Right renal pelvis (tissue), 4 donors: ENCODE measurements at regions not wholly inside any gene's neighbourhood (a gene's known extent, or its start where the extent isn't known, plus 50 kb on each side); places are given as distances from the start of the nearest gene placed in this dataset.
"Not testable (repeated sequence)": the region's sequence is repeated elsewhere in the genome, so short reads cannot be mapped to it uniquely, and the experiment has no call there.

Source experiments
- DNase-seq, 4 donors: peaks; one replicate each; pipeline ENCODE4 v3.0.0-alpha.2; 2013; ENCODE audit warnings: low read depth in 4 of 4, low spot score in 3 of 4, missing footprints in 1 of 4

- DNase-seq: no peak
Measured at GRCh38 chr10:84004221-84004620, 135.1 kb upstream of the GHITM start.

GRCh38 chr10:84005403-84005802 is 133.9 kb upstream of the GHITM start:
- DNase-seq: no peak

- no peak for DNase-seq
Measured at GRCh38 chr10:84007482-84007881, 131.8 kb upstream of the GHITM start.

GRCh38 chr10:84008878-84009277 is 130.4 kb upstream of the GHITM start:
- DNase-seq: no peak

- no peak for DNase-seq
Measured at GRCh38 chr10:84012431-84012830, 126.9 kb upstream of the GHITM start.

GRCh38 chr10:84012831-84013458 is 126.4 kb upstream of the GHITM start:
- DNase-seq: no peak

GRCh38 chr10:84015877-84016595 is 123.3 kb upstream of the GHITM start:
- no peak for DNase-seq

- DNase-seq: no peak
Measured at GRCh38 chr10:84018826-84019225, 120.5 kb upstream of the GHITM start.

- not testable (repeated sequence) for DNase-seq
Measured at GRCh38 chr10:84019854-84020458, 119.4 kb upstream of the GHITM start.

GRCh38 chr10:84026821-84027257 is 112.5 kb upstream of the GHITM start:
- DNase-seq: no peak

- DNase-seq: no peak
Measured at GRCh38 chr10:84029840-84030239, 109.5 kb upstream of the GHITM start.

- DNase-seq: no peak
Measured at GRCh38 chr10:84038035-84038434, 101.3 kb upstream of the GHITM start.

- no peak for DNase-seq
Measured at GRCh38 chr10:84039957-84040356, 99.4 kb upstream of the GHITM start.

GRCh38 chr10:84047258-84048010 is 91.9 kb upstream of the GHITM start:
- DNase-seq: no peak

- DNase-seq: no peak
Measured at GRCh38 chr10:84049645-84050011, 89.7 kb upstream of the GHITM start.

GRCh38 chr10:84053626-84054025 is 85.7 kb upstream of the GHITM start:
- no peak for DNase-seq

GRCh38 chr10:84054743-84055142 is 84.6 kb upstream of the GHITM start:
- no peak for DNase-seq

GRCh38 chr10:84059526-84059925 is 79.8 kb upstream of the GHITM start:
- DNase-seq: no peak

- no peak for DNase-seq
Measured at GRCh38 chr10:84063440-84063839, 75.9 kb upstream of the GHITM start.

GRCh38 chr10:84065804-84066601 is 73.3 kb upstream of the GHITM start:
- no peak for DNase-seq

GRCh38 chr10:84074521-84074920 is 64.8 kb upstream of the GHITM start:
- no peak for DNase-seq
